GM12875 (cell line): ENCODE measurements at regions not wholly inside any gene's neighbourhood (a gene's known extent, or its start where the extent isn't known, plus 50 kb on each side); places are given as distances from the start of the nearest gene placed in this dataset.

Experiments
- H3K4me3 ChIP-seq: one replicate; pipeline ENCODE4 v1.5.1; 2011; ENCODE audit warnings: low read depth, low read length, control low read depth
- CTCF ChIP-seq: IDR thresholded peaks from 2 replicates; pipeline ENCODE4 v1.5.1; 2011; ENCODE audit warnings: low read depth, mild to moderate bottlenecking, control low read depth, inconsistent platforms, low read length, moderate library complexity, borderline replicate concordance; ENCODE audit not compliant: insufficient read depth

GRCh38 chrX:20653070-20653469 is 386.4 kb upstream of the RPS6KA3 start:
- H3K4me3 ChIP-seq, result no peak overlapping the region
- no peak for TF ChIP-seq CTCF

GRCh38 chrX:20641954-20642353 is 375.2 kb upstream of the RPS6KA3 start:
- no peak for TF ChIP-seq CTCF
- no peak overlapping the region for H3K4me3 ChIP-seq

- TF ChIP-seq CTCF, result no peak
These were observed 372.4 kb upstream of the RPS6KA3 start for GRCh38 chrX:20639115-20639514.

GRCh38 chrX:20637351-20637750 is 370.6 kb upstream of the RPS6KA3 start:
- no peak for TF ChIP-seq CTCF
- H3K4me3 ChIP-seq, result no peak overlapping the region

More at GRCh38 chrX:20639115-20639514, 372.4 kb upstream of the RPS6KA3 start:
- H3K4me3 ChIP-seq, result no peak overlapping the region

GRCh38 chrX:20633451-20633850 is 366.7 kb upstream of the RPS6KA3 start:
- no peak overlapping the region for H3K4me3 ChIP-seq
- TF ChIP-seq CTCF, result no peak

GRCh38 chrX:20623448-20623847 is 356.7 kb upstream of the RPS6KA3 start:
- H3K4me3 ChIP-seq, result no peak overlapping the region
- TF ChIP-seq CTCF, result no peak

GRCh38 chrX:20620306-20620705 is 353.6 kb upstream of the RPS6KA3 start:
- no peak for TF ChIP-seq CTCF
- H3K4me3 ChIP-seq, result no peak overlapping the region
